CD4-positive, alpha-beta T cell (primary cell): ENCODE measurements at regions not wholly inside any gene's neighbourhood (a gene's known extent, or its start where the extent isn't known, plus 50 kb on each side); places are given as distances from the start of the nearest gene placed in this dataset.

Source experiments
- ATAC-seq: fragments of 200-7000 bp; cut with Tn5 transposase; one replicate; pipeline ENCODE4 v1.10.0; 2022; ENCODE audit warnings: mild to moderate bottlenecking; ENCODE audit not compliant: poor library complexity
- CTCF ChIA-PET: fragments of 350-600 bp; sonication (Branson Sonifier 250); formaldehyde crosslinking; loops from one replicate; lab custom pipeline; 2021; ENCODE audit warnings: antibody characterized with exemption, inconsistent platforms; lab: Charles Lee
- POLR2A ChIA-PET: fragments of 350-600 bp; sonication (Branson Sonifier 250); formaldehyde crosslinking; loops from one replicate; lab custom pipeline; 2021; ENCODE audit warnings: antibody characterized with exemption, inconsistent platforms; lab: Charles Lee
- DNase-seq, 14 experiments: peaks; one replicate each; pipeline ENCODE4 v3.0.0-alpha.2; 2013 to 2020; ENCODE audit warnings: mixed read lengths in 2 of 14
- H3K27ac ChIP-seq, 2 donors: one replicate each; pipeline versions ENCODE4 v1.5.1 to v1.7.0; 2013; ENCODE audit warnings: low read length in 2 of 2, low read depth in 1 of 2, mild to moderate bottlenecking in 1 of 2
- H3K27me3 ChIP-seq, 2 experiments: 1 replicate in 1 of 2; 2 replicates in 1 of 2; pipeline versions ENCODE4 v1.6.1 to v1.7.0; 2013; ENCODE audit warnings: low read length in 2 of 2, control low read depth in 1 of 2, mild to moderate bottlenecking in 1 of 2, moderate library complexity in 1 of 2; ENCODE audit not compliant: insufficient read depth in 2 of 2, control insufficient read depth in 1 of 2
- H3K36me3 ChIP-seq: one replicate; pipeline ENCODE4 v1.6.1; 2013; ENCODE audit warnings: low read length, control low read depth; ENCODE audit not compliant: insufficient read depth
- H3K4me1 ChIP-seq: one replicate; pipeline ENCODE4 v1.6.1; 2013; ENCODE audit warnings: low read length, control low read depth; ENCODE audit not compliant: insufficient read depth
- H3K4me3 ChIP-seq: one replicate; pipeline ENCODE4 v1.5.1; 2013; ENCODE audit warnings: mild to moderate bottlenecking, low read length, moderate library complexity
- H3K9me3 ChIP-seq, 2 experiments: 1 replicate in 1 of 2; 2 replicates in 1 of 2; pipeline versions ENCODE4 v1.6.1 to v1.7.0; 2013; ENCODE audit warnings: low read length in 2 of 2, mild to moderate bottlenecking in 2 of 2, control low read depth in 1 of 2, moderate library complexity in 1 of 2; ENCODE audit not compliant: control insufficient read depth in 1 of 2, insufficient read depth in 1 of 2
- H3K27ac Mint-ChIP-seq: one replicate; pipeline ENCODE4 v1.8.0; 2020; ENCODE audit warnings: mixed read lengths
- H3K27me3 Mint-ChIP-seq: one replicate; pipeline ENCODE4 v1.8.0; 2021; ENCODE audit warnings: mixed read lengths
- H3K36me3 Mint-ChIP-seq: one replicate; pipeline ENCODE4 v1.8.0; 2021; ENCODE audit warnings: low read depth, mixed read lengths
- H3K4me1 Mint-ChIP-seq: one replicate; pipeline ENCODE4 v1.8.0; 2021; ENCODE audit warnings: low read depth, mixed read lengths
- H3K4me3 Mint-ChIP-seq: one replicate; pipeline ENCODE4 v1.8.0; 2020; ENCODE audit warnings: mild to moderate bottlenecking, mixed read lengths
- H3K9me3 Mint-ChIP-seq: one replicate; pipeline ENCODE4 v1.8.0; 2020; ENCODE audit warnings: mixed read lengths
- intact Hi-C, 2 experiments: fragments of 100-400 bp; cut with DNase I in 1 of 2; cut with micrococcal nuclease in 1 of 2; formaldehyde crosslinking; loops; one replicate each; pipeline versions ENCODE4 v1.15.1 to v1.9.0; 2023 to 2025; cut with DNase I, micrococcal nuclease
- TF ChIP-seq, protein P1 (sequence below): fragments of 200-600 bp; IDR thresholded peaks from one replicate; pipeline ENCODE4 v1.8.0; 2022; ENCODE audit warnings: antibody characterized with exemption, mild to moderate bottlenecking

DNA sequence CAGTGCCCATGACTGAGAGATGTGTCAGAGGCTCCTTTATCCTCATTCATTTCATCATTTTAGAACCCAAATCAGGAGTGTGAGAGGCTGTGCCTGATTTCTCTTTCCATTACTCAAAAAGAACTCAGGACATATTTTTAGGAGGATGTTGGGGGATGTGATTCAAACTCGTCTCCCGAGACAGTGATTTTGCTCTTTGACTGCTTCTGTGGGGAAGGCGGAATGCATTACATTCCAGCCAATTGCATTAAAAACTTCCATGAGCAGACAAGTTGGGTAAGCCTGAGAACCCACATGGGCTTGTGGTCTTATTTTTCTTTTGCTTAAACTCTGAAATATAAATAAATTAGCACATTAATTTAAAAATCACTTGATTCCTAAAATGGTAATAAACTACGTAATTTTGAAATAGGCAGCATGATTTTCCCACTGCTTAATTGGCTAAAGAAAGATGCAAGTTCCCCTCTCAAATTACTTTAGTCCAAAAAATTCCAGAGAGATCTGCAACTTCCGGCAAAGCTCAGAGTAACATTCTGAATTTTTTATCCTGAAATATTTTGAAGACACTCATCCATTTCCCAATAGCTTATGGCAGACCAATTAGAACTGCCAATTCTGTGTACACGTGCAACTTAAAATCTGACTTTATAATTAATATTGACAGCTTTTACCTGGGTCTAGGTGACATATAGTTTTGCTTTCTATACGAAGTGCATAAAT, 185.6 kb downstream of the C7orf25 start:
- Histone ChIP-seq H3K4me1 (no peaks in the 10 kb centered on the region), H3K36me3 (no peaks in the 10 kb centered on the region), H3K4me3 (no peak overlapping the region), H3K27me3 (peaks cover 3 to 8% of the 10 kb centered on the region in 2 experiments), H3K9me3 (peaks cover 0 to 4% of the 10 kb centered on the region in 2 experiments), H3K27ac (no peak overlapping the region)
- Mint-ChIP-seq H3K27ac (no peak overlapping the region), H3K9me3 (no peaks in the 10 kb centered on the region), H3K4me1 (no peaks in the 10 kb centered on the region), H3K27me3 (no peaks in the 10 kb centered on the region), H3K36me3 (no peaks in the 10 kb centered on the region), H3K4me3 (no peak overlapping the region)
- DNase-seq, result no peak
- ChIA-PET CTCF (no interaction called here), POLR2A (no interaction called here)
- TF ChIP-seq, protein P1, sequence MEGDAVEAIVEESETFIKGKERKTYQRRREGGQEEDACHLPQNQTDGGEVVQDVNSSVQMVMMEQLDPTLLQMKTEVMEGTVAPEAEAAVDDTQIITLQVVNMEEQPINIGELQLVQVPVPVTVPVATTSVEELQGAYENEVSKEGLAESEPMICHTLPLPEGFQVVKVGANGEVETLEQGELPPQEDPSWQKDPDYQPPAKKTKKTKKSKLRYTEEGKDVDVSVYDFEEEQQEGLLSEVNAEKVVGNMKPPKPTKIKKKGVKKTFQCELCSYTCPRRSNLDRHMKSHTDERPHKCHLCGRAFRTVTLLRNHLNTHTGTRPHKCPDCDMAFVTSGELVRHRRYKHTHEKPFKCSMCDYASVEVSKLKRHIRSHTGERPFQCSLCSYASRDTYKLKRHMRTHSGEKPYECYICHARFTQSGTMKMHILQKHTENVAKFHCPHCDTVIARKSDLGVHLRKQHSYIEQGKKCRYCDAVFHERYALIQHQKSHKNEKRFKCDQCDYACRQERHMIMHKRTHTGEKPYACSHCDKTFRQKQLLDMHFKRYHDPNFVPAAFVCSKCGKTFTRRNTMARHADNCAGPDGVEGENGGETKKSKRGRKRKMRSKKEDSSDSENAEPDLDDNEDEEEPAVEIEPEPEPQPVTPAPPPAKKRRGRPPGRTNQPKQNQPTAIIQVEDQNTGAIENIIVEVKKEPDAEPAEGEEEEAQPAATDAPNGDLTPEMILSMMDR, result no peak
- ATAC-seq, result no peak
- intact Hi-C loops, result no loop called here

DNA sequence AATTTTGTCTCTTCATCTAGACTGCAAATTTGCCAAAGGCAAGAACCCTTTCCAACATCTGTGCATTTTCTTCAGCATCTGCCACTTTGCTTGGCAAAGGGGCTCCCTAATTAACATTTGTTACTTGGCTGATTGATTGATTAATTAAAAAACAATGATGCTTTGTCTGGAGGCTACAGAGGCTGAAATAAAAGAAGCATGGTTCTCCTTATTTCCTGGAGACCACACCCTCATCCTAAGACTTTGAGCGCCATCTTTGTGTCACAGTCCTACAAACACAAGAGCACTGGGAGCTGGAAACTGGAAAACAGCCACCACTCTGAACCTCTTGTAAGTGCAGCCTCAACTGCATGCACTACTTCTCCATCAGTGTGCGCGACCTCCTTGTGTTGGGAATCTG, 189.2 kb downstream of the C7orf25 start:
- ATAC-seq (no peak), DNase-seq (no peak)
- ChIA-PET CTCF (no interaction called here), POLR2A (no interaction called here)
- H3K27ac ChIP-seq, result no peak overlapping the region
- H3K27ac Mint-ChIP-seq, result no peak overlapping the region
- H3K9me3 Mint-ChIP-seq, result no peaks in the 10 kb centered on the region
- peaks cover 0 to 3% of the 10 kb centered on the region in 2 experiments for H3K27me3 ChIP-seq
- no peaks in the 10 kb centered on the region for H3K4me1 ChIP-seq
- no peaks in the 10 kb centered on the region for H3K36me3 ChIP-seq
- intact Hi-C loops, result no loop called here
- H3K4me1 Mint-ChIP-seq, result no peaks in the 10 kb centered on the region
- no peak overlapping the region for H3K4me3 ChIP-seq
- TF ChIP-seq, protein P1, result no peak
- no peaks in the 10 kb centered on the region for H3K36me3 Mint-ChIP-seq
- no peak overlapping the region for H3K4me3 Mint-ChIP-seq
- H3K9me3 ChIP-seq, result peaks cover 0 to 4% of the 10 kb centered on the region in 2 experiments
- no peaks in the 10 kb centered on the region for H3K27me3 Mint-ChIP-seq

DNA sequence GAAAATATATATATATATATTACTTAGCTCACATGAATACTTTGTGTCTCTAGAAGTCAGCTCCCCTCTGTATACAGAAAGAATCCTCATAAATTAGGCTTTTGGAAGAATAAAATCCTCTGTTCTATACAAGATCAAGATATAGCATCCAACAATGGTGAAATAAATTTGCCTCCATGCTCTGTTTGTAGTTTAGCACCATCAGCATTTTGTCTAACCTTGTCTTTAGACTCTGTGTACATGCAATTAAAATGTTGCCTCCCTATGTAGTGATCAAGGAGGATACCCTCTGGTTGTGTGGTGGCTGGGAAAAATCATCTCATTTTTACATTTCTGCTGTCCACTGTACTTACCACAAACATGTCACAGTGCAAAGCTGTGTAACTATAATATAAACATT, 189.7 kb downstream of the C7orf25 start:
- no peaks in the 10 kb centered on the region for H3K4me1 Mint-ChIP-seq
- TF ChIP-seq, protein P1, result no peak
- no peak overlapping the region for H3K27ac ChIP-seq
- no peak overlapping the region for H3K4me3 Mint-ChIP-seq
- no peak for DNase-seq
- ChIA-PET POLR2A (no interaction called here), CTCF (no interaction called here)
- no peaks in the 10 kb centered on the region for H3K9me3 Mint-ChIP-seq
- intact Hi-C loops, result no loop called here
- H3K27me3 Mint-ChIP-seq, result no peaks in the 10 kb centered on the region
- H3K9me3 ChIP-seq, result peaks cover 0 to 4% of the 10 kb centered on the region in 2 experiments
- no peaks in the 10 kb centered on the region for H3K36me3 Mint-ChIP-seq
- H3K4me3 ChIP-seq, result no peak overlapping the region
- H3K36me3 ChIP-seq, result no peaks in the 10 kb centered on the region
- H3K27ac Mint-ChIP-seq, result no peak overlapping the region
- no peak for ATAC-seq
- H3K4me1 ChIP-seq, result no peaks in the 10 kb centered on the region
- no peaks in the 10 kb centered on the region for H3K27me3 ChIP-seq
